Caco-2 (cell line): ENCODE measurements at regions not wholly inside any gene's neighbourhood (a gene's known extent, or its start where the extent isn't known, plus 50 kb on each side); places are given as distances from the start of the nearest gene placed in this dataset.

Experiments
- BruUV-seq: library from RNA; stranded (reverse); fragments of 400-500 nt; replicated peaks from 2 replicates; lab custom pipeline; 2021; lab: Mats Ljungman, UMichigan
- CTCF ChIA-PET: fragments of 300-600 bp; sonication (Branson Sonifier 250); formaldehyde crosslinking; loops from one replicate; lab custom pipeline; 2022; ENCODE audit warnings: antibody characterized with exemption; lab: Charles Lee
- POLR2A ChIA-PET: fragments of 300-600 bp; sonication (Branson Sonifier 250); formaldehyde crosslinking; loops from one replicate; lab custom pipeline; 2022; ENCODE audit warnings: antibody characterized with exemption; lab: Charles Lee
- DNase-seq, 2 experiments: peaks; one replicate each; pipeline versions ENCODE4 v3.0.0 to v3.0.0-alpha.2; 2020 to 2022
- H3K27me3 ChIP-seq: replicated peaks from 2 replicates; pipeline ENCODE4 v1.6.0; 2011; ENCODE audit warnings: low read length; ENCODE audit not compliant: control insufficient read depth, insufficient read depth
- H3K36me3 ChIP-seq: 2 replicates; pipeline ENCODE4 v1.5.1; 2011; ENCODE audit warnings: low read length; ENCODE audit not compliant: control insufficient read depth, insufficient read depth
- H3K4me1 ChIP-seq: fragments of 250-450 bp; sonication (Bioruptor Pico); 2 replicates; pipeline ENCODE4 v1.5.1; 2020; ENCODE audit warnings: mild to moderate bottlenecking
- H3K4me3 ChIP-seq: 2 replicates; pipeline ENCODE4 v1.5.1; 2011; ENCODE audit warnings: low read depth, mild to moderate bottlenecking, control low read depth, low read length
- H3K9me3 ChIP-seq: fragments of 250-450 bp; sonication (Bioruptor Pico); 2 replicates; pipeline ENCODE4 v1.5.1; 2020; ENCODE audit warnings: mild to moderate bottlenecking, moderate library complexity
- H3K27ac Mint-ChIP-seq: one replicate; pipeline ENCODE4 v1.8.0; 2022; ENCODE audit warnings: mixed read lengths; ENCODE audit not compliant: unreplicated experiment
- H3K27me3 Mint-ChIP-seq: one replicate; pipeline ENCODE4 v1.8.0; 2022; ENCODE audit warnings: mixed read lengths; ENCODE audit not compliant: insufficient read depth, unreplicated experiment
- H3K36me3 Mint-ChIP-seq: one replicate; pipeline ENCODE4 v1.8.0; 2022; ENCODE audit warnings: mild to moderate bottlenecking, mixed read lengths; ENCODE audit not compliant: insufficient read depth, unreplicated experiment
- H3K4me1 Mint-ChIP-seq: one replicate; pipeline ENCODE4 v1.8.0; 2022; ENCODE audit warnings: low read depth, mixed read lengths; ENCODE audit not compliant: unreplicated experiment
- H3K4me3 Mint-ChIP-seq: one replicate; pipeline ENCODE4 v1.8.0; 2022; ENCODE audit warnings: mild to moderate bottlenecking, moderate library complexity, mixed read lengths; ENCODE audit not compliant: unreplicated experiment
- H3K9me3 Mint-ChIP-seq: one replicate; pipeline ENCODE4 v1.8.0; 2022; ENCODE audit warnings: mixed read lengths; ENCODE audit not compliant: unreplicated experiment
- intact Hi-C: fragments of 100-400 bp; cut with micrococcal nuclease; formaldehyde crosslinking; loops from one replicate; pipeline ENCODE4 v1.10.0; 2022; ENCODE audit not compliant: unreplicated experiment
- TF ChIP-seq, protein P1 (sequence below), 2 experiments: fragments of 200-600 bp in 1 of 2; IDR thresholded peaks; 1 replicate in 1 of 2; 2 replicates in 1 of 2; pipeline versions ENCODE4 v1.5.1 to v1.8.0; 2011 to 2022; ENCODE audit warnings: antibody characterized with exemption in 1 of 2, control low read depth in 1 of 2, inconsistent platforms in 1 of 2, low read depth in 1 of 2, low read length in 1 of 2, mild to moderate bottlenecking in 1 of 2, moderate library complexity in 1 of 2; ENCODE audit not compliant: insufficient read depth in 1 of 2, severe bottlenecking in 1 of 2, unreplicated experiment in 1 of 2

DNA sequence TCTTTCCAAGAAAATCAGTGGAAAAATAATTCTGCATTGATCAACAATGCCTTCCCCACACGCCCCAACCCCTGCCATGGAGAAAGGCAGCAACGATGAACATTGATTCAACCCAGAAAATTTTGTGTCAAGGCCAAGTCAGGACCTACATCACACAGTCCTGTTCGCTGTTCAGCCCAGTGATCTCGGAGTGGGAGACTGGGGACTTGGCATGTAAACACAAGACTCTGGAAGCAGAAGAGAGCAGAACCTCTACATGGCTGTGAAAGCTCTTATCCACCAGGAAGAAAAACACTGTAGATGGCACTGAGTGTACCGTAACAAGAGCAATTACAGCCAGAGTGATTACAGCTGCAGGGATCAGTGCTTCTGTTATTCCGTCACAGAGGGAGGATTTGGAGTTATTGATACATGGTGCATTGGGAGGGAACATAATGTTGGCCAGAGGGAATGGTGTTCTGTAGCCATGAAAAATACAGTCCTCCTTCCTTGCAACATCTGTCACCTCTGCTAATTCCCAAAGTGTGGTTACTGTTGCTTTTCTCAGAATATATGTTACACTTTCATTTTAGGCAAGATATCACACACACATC lies 136.6 kb downstream of the IQUB start:
- peaks cover 13% of the 10 kb centered on the region for H3K27me3 Mint-ChIP-seq
- no TSS peak for BruUV-seq
- intact Hi-C loops, result no loop called here
- H3K27ac Mint-ChIP-seq, result no peak overlapping the region
- Histone ChIP-seq H3K9me3 (no peaks in the 10 kb centered on the region), H3K4me3 (no peak overlapping the region), H3K27me3 (no peaks in the 10 kb centered on the region), H3K4me1 (no peaks in the 10 kb centered on the region), H3K36me3 (no peaks in the 10 kb centered on the region)
- DNase-seq, result no peak
- no peaks in the 10 kb centered on the region for H3K9me3 Mint-ChIP-seq
- no peak overlapping the region for H3K4me3 Mint-ChIP-seq
- POLR2A ChIA-PET, result no interaction called here
- TF ChIP-seq, protein P1, sequence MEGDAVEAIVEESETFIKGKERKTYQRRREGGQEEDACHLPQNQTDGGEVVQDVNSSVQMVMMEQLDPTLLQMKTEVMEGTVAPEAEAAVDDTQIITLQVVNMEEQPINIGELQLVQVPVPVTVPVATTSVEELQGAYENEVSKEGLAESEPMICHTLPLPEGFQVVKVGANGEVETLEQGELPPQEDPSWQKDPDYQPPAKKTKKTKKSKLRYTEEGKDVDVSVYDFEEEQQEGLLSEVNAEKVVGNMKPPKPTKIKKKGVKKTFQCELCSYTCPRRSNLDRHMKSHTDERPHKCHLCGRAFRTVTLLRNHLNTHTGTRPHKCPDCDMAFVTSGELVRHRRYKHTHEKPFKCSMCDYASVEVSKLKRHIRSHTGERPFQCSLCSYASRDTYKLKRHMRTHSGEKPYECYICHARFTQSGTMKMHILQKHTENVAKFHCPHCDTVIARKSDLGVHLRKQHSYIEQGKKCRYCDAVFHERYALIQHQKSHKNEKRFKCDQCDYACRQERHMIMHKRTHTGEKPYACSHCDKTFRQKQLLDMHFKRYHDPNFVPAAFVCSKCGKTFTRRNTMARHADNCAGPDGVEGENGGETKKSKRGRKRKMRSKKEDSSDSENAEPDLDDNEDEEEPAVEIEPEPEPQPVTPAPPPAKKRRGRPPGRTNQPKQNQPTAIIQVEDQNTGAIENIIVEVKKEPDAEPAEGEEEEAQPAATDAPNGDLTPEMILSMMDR (IDR thresholded peaks at IDR 0.05; ENCODE audit: insufficient read depth in 1 of 2, low read depth in 1 of 2, low read length in 1 of 2, severe bottlenecking in 1 of 2, unreplicated experiment in 1 of 2), result no peak
- H3K4me1 Mint-ChIP-seq, result no peaks in the 10 kb centered on the region
- H3K36me3 Mint-ChIP-seq, result no peaks in the 10 kb centered on the region
- CTCF ChIA-PET, result no interaction called here

DNA sequence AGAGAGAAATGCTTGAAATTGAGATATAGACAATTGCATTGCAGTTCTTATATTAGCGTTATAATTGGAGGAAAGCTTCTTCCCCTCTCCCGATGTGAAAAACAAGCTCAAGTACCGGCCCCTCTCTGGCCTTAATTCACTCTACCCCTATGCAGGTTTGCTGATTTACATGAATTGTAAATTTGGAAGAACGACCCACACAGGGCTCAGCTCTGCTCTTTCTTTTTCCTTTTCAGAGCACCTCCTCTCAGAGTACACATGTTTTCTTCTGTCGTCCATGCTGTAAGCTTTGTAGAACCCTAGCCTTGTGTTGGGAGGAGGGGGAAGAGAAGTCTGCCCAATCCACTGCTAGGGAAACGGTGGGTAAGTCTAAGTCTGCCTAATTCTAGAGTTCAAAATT lies 140.8 kb downstream of the IQUB start:
- Mint-ChIP-seq H3K4me3 (no peak overlapping the region), H3K27me3 (peaks cover 20% of the 10 kb centered on the region), H3K36me3 (no peaks in the 10 kb centered on the region), H3K27ac (no peak overlapping the region), H3K9me3 (no peaks in the 10 kb centered on the region), H3K4me1 (no peaks in the 10 kb centered on the region)
- Histone ChIP-seq H3K4me1 (no peaks in the 10 kb centered on the region), H3K4me3 (no peak overlapping the region), H3K9me3 (no peaks in the 10 kb centered on the region), H3K27me3 (no peaks in the 10 kb centered on the region), H3K36me3 (no peaks in the 10 kb centered on the region)
- BruUV-seq, result no TSS peak
- CTCF ChIA-PET, result no interaction called here
- intact Hi-C loops, result no loop called here
- POLR2A ChIA-PET, result no interaction called here
- TF ChIP-seq, protein P1 (IDR thresholded peaks at IDR 0.05; ENCODE audit: insufficient read depth in 1 of 2, low read depth in 1 of 2, low read length in 1 of 2, severe bottlenecking in 1 of 2, unreplicated experiment in 1 of 2), result no peak
- DNase-seq, result no peak

DNA sequence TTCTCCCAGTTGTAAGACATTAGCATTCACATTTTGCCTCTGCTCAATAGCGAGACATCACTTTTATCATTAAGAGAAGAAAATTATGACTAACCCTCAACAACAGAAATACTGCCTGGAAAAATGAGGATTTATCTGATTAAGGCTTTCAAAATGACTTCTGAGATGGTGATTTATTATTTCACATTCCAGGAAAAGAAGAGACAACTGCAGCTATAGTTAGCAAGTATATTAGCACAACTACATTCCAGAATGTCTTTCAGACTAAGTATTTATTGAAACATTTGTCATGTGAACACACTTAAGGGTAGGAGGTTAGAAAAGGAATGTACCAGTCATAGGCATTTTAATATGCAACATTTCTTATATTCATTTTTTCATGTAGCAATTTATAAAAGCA lies 162.0 kb downstream of the IQUB start:
- ChIA-PET POLR2A (no interaction called here), CTCF (no interaction called here)
- H3K9me3 Mint-ChIP-seq, result no peaks in the 10 kb centered on the region
- Histone ChIP-seq H3K4me3 (no peak overlapping the region), H3K4me1 (no peaks in the 10 kb centered on the region), H3K9me3 (no peaks in the 10 kb centered on the region), H3K27me3 (no peaks in the 10 kb centered on the region), H3K36me3 (no peaks in the 10 kb centered on the region)
- H3K27me3 Mint-ChIP-seq, result peaks cover 6% of the 10 kb centered on the region
- no peak overlapping the region for H3K27ac Mint-ChIP-seq
- no peak for DNase-seq
- no TSS peak for BruUV-seq
- no peaks in the 10 kb centered on the region for H3K4me1 Mint-ChIP-seq
- TF ChIP-seq, protein P1 (IDR thresholded peaks at IDR 0.05; ENCODE audit: insufficient read depth in 1 of 2, low read depth in 1 of 2, low read length in 1 of 2, severe bottlenecking in 1 of 2, unreplicated experiment in 1 of 2), result no peak
- H3K36me3 Mint-ChIP-seq, result no peaks in the 10 kb centered on the region
- H3K4me3 Mint-ChIP-seq, result no peak overlapping the region
- intact Hi-C loops, result no loop called here
